ENCODE measurements at regions not wholly inside any gene's neighbourhood (a gene's known extent, or its start where the extent isn't known, plus 50 kb on each side); places are given as distances from the start of the nearest gene placed in this dataset.

- DNase-seq, result peak; percentile 75
These were observed 212.3 kb downstream of the ERCC6L2 start for GRCh38 chr9:96087669-96088299.

- DNase-seq, result no peak
These were observed 211.6 kb downstream of the ERCC6L2 start for GRCh38 chr9:96086936-96087571.

- no peak for DNase-seq
These were observed 210.1 kb downstream of the ERCC6L2 start for GRCh38 chr9:96085491-96086143.

DNA sequence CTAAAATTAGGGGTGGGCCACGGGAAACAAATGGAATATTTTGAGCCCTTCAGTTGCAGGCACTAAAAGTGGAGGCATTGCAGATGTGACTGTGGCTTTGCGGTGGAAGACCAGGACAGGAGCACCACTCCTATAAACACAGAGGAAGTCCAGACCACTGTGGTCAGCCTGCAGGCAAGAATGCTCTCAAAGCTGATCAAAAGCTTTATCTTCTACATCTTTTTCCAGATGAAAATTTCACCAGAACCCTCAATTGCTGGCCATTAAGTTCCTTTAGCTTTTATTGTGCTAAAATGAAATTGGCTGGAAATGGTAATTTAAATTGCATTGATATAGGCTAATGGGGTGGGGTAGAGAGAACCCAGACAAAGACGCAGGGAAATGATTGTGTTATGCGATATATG is 208.8 kb downstream of the ERCC6L2 start:
- no peak for DNase-seq

GRCh38 chr9:96082516-96083232 is 207.2 kb downstream of the ERCC6L2 start:
- DNase-seq, result no peak

- no peak for DNase-seq
These were observed 204.9 kb downstream of the ERCC6L2 start for GRCh38 chr9:96080364-96080763.

DNA sequence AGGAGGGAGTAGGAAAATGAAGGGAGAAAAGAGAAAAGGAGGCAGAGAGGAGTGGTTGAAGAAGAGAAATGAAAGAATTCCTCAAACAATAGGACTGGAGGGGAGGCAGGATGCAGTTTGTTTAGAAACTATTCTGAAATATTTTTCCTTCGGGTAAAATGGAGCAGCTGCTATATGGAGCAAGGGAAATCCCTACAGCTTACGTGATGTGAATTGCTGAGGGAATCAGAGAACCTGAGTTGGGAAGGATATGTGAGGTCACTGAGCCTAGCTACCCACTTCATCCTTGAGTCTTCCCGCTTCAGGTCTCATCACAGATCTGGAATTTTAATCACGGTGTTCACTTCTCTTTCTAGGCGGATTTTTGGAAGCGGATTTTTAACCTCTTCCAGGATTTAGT is 204.3 kb downstream of the ERCC6L2 start:
- DNase-seq, result no peak

GRCh38 chr9:96078897-96079490 is 203.5 kb downstream of the ERCC6L2 start:
- no peak for DNase-seq

DNA sequence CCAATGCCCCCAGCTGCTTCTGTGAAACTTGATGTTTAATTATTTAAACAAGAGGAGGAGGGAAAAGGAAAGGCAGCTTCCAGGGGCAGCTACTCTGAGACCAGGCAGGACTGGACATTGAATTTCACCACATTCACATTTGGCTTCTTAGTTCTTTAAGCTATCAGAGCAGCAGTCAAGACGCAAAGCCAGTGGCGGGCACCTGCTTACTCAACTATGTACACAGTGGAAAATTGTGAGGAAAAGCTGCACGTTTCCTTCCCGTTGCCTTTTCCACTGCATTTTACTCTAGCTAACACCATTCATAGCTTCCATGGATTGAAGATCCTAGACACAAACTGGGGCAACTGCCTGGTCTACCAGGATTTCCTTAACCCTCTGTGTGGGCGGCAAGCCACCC is 200.3 kb downstream of the ERCC6L2 start:
- DNase-seq, result no peak

GRCh38 chr9:96075111-96075510 is 199.6 kb downstream of the ERCC6L2 start:
- DNase-seq, result no peak

DNA sequence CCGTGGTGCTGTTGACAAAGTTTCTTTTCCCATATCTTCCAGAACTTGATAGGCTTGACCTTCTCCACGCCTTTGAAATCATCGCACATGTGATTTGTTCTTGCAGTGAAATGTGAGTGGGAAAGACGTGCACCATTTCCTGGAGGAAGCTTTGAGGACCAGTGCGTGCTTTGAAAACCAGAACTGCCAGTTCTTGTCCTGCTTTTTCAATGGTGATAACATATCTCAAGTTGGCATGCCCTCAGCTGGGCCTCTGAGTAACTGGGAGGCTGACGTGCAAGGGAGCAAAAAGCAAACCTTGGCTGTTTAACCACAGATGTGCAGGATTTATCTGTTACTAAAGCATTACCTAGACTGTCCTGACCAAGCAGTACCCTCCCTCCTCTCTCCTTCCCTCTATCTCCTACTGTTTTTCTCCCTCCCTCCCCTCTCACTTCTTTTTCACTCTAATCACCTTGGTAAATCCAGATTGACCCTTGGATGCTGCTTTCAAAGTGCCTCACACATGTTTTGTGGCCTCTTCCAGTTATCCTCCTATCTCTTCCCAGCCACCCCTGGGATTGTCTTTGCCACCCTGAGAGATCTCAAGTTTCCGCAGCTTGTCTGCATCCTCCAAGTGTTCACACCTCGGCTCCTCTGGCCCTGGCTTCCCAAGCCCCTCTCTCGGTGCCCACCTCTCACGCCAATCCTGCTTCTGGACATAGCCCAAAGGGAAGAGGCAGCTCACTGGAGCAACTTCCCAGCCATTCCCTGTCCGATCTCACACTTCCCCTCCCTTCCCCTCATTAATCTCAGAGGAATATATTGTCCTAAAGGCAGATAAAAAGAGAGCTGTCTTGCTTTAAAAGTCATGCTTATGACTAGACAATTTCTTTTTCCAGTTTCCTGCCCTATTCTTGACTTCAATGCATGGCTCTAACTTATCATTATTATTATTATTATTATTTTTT is 198.3 kb downstream of the ERCC6L2 start:
- DNase-seq, result no peak

DNA sequence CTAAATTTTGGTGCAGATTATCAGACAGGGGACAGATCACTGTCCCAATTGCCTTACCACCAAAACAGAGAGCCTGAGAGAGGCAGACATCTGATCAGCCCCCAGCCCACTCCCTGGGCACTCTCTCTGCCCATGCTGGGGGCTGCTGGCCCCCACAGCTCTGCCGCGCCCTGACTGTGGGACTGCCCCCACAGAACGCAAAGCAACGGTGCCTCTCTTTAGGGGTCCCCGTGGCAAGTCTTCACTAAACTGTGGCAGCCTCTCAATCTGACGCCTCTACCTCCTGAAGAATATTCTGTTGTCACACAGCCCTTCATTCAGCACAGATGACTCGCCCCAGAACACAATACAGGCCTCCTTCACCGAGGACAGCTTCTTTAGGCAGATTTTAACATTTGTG is 197.4 kb downstream of the ERCC6L2 start:
- no peak for DNase-seq

DNA sequence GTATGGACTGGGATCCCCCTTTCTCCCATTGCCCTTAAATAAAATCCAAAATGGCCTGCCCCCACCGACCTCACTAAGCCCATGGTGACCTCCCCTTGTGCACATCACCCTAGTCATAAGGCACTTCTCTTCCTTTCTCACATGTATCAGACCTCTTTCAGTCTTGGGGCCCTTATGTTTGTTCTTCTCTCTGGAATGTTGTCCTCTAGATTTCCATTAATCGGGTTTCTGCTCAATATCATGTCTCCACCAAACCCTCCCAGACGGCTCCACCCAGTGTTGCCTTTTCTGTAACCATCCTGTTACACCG is 196.3 kb downstream of the ERCC6L2 start:
- no peak for DNase-seq

GRCh38 chr9:96071076-96071814 is 195.8 kb downstream of the ERCC6L2 start:
- DNase-seq, result no peak

- DNase-seq, result no peak
These were observed 194.2 kb downstream of the ERCC6L2 start for GRCh38 chr9:96069629-96070220.

- no peak for DNase-seq
These were observed 193.0 kb downstream of the ERCC6L2 start for GRCh38 chr9:96068511-96068910.

DNA sequence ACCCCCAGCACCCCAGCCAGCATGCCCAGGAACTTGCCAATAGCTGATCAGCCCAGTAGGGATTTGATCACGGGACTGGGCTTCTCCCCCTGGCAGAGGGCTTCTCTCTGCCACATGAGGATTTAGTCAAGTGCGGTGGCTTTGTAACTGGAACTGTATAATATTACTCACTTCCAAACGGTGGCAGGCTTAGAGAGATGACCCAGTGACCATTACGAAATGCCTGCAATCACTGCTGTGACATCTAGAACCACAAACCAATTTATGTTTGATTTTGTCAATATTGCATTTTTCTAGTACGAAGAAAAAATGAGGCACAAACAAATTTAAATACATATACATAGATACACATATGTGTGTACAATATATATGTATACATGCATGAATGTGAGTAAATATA is 192.1 kb downstream of the ERCC6L2 start:
- no peak for DNase-seq

GRCh38 chr9:96067004-96067403 is 191.5 kb downstream of the ERCC6L2 start:
- no peak for DNase-seq

DNA sequence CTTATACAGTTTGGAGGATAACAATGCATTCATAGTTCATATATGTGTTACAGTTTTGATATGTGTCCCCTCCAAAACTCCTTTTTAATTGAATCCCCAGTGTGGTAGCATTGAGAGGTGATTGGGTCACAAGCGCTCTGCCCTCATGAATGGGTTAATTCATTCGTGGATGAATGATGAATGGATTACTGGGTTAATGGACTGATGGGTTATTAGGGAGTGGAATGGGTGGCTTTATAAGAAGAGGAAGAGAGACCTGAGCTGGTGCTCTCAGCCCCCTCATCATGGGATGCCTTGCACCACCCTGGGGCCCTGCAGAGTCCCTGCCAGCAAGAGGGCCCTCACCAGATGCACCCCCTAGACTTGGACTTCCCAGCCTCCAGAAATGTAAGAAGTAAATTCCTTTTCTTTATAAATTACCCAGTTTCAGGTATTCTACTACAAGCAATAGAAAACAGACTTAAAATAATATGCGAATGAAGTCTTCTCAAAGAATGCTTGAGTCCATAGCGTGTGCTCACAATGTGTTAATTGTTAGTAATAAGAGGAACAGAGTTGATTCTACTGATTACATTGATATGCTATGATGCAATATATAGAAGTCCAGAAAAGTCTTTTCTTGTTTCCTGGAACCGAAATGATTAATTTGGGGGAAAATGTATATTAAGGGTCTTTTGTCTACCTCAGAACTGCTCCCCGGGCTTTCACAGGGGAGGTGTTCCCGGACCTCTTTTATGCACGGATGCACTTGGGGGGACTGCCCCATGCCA is 190.2 kb downstream of the ERCC6L2 start:
- no peak for DNase-seq

Data from left kidney (tissue), 1 donor.